ENCODE measurements at regions not wholly inside any gene's neighbourhood (a gene's known extent, or its start where the extent isn't known, plus 50 kb on each side); places are given as distances from the start of the nearest gene placed in this dataset.

GRCh38 chr14:99035712-99036610, 236.0 kb downstream of the BCL11B start:
- TF ChIP-seq CTCF (CRISPR knock-in tag; IDR thresholded peaks at IDR 0.05): no peak
- no peak for TF ChIP-seq ZBTB33 (CRISPR knock-in tag; IDR thresholded peaks at IDR 0.05)
- TF ChIP-seq KDM1A (CRISPR knock-in tag; IDR thresholded peaks at IDR 0.05): no peak
- no peak for TF ChIP-seq MAX (IDR thresholded peaks at IDR 0.05)
- no peak for TF ChIP-seq FOXJ3 (CRISPR knock-in tag; IDR thresholded peaks at IDR 0.05; ENCODE audit: borderline replicate concordance)
- no peak for TF ChIP-seq SMC3 (IDR thresholded peaks at IDR 0.05; ENCODE audit: low read length)
- no peak for TF ChIP-seq SMAD1 (CRISPR knock-in tag; IDR thresholded peaks at IDR 0.05; ENCODE audit: borderline replicate concordance, low read depth)
- no peak for TF ChIP-seq ZBTB8A (CRISPR knock-in tag; IDR thresholded peaks at IDR 0.05; ENCODE audit: borderline replicate concordance, low read depth)
- TF ChIP-seq HNF4A (CRISPR knock-in tag; IDR thresholded peaks at IDR 0.05): no peak

All from HepG2 (cell line).